Spleen (tissue), 7 donors: ENCODE measurements at regions not wholly inside any gene's neighbourhood (a gene's known extent, or its start where the extent isn't known, plus 50 kb on each side); places are given as distances from the start of the nearest gene placed in this dataset.

ENCODE experiments used
- CTCF ChIP-seq, 11 experiments: fragments of 200-600 bp in 7 of 11; fragments of 450-650 bp in 4 of 11; sonication (generic) in 4 of 11; IDR thresholded peaks in 8 of 11; conservative IDR thresholded peaks in 3 of 11; 1 replicate in 7 of 11; 2 replicates in 4 of 11; pipeline versions ENCODE4 v1.4.0 to v1.8.0; 2016 to 2021; ENCODE audit warnings: antibody characterized with exemption in 11 of 11, inconsistent platforms in 4 of 11, mild to moderate bottlenecking in 1 of 11
- POLR2A ChIP-seq, 3 donors: fragments of 450-650 bp; IDR thresholded peaks; one replicate each; pipeline ENCODE4 v1.5.1; 2017; ENCODE audit warnings: antibody characterized with exemption in 3 of 3, mild to moderate bottlenecking in 1 of 3
- POLR2AphosphoS5 ChIP-seq, 3 donors: sonication (generic); formaldehyde crosslinking; IDR thresholded peaks; one replicate each; pipeline ENCODE4 v1.5.1; 2017; ENCODE audit warnings: antibody characterized with exemption in 3 of 3
- donor health status: DM: no; HTN: no; CAD: no; lungs with moderate emphysema.
- donor health status: DM: no; HTN: no; CAD: no.
- donor health status: DM: no; HTN: no; CAD: no.

GRCh38 chr12:123089140-123089539 is 61.8 kb downstream of the PITPNM2 start:
- no peak for TF ChIP-seq POLR2A (IDR thresholded peaks at IDR 0.05)
- no peak for TF ChIP-seq CTCF (IDR thresholded peaks at IDR 0.05 in 8 of 11, conservative IDR thresholded peaks at IDR 0.05 in 3 of 11)
- no peak for TF ChIP-seq POLR2AphosphoS5 (IDR thresholded peaks at IDR 0.05)
